H1 (cell line): ENCODE measurements at regions not wholly inside any gene's neighbourhood (a gene's known extent, or its start where the extent isn't known, plus 50 kb on each side); places are given as distances from the start of the nearest gene placed in this dataset.

Experiments
- ATF3 ChIP-seq: IDR thresholded peaks from 2 replicates; pipeline ENCODE4 v1.6.1; 2011; ENCODE audit warnings: low read depth, mild to moderate bottlenecking, low read length; ENCODE audit not compliant: insufficient read depth
- BACH1 ChIP-seq: IDR thresholded peaks from 2 replicates; pipeline ENCODE4 v1.6.1; 2012; ENCODE audit warnings: low read length, improper control_type of control experiment
- BCL11A ChIP-seq, 2 experiments: IDR thresholded peaks; one replicate each; pipeline ENCODE4 v1.6.1; 2011; ENCODE audit warnings: low read depth in 2 of 2, low read length in 2 of 2, mild to moderate bottlenecking in 2 of 2
- CBX5 ChIP-seq: fragments of 300-800, 300-1000 bp; sonication (generic); IDR thresholded peaks from 2 replicates; pipeline ENCODE4 v1.7.1; 2016; ENCODE audit warnings: antibody characterized with exemption, low read length, low read depth
- E2F6 ChIP-seq: IDR thresholded peaks from 2 replicates; pipeline ENCODE4 v1.6.1; 2012; ENCODE audit warnings: inconsistent platforms
- EGR1 ChIP-seq: IDR thresholded peaks from 2 replicates; pipeline ENCODE4 v1.6.1; 2011; ENCODE audit warnings: low read depth, low read length, borderline replicate concordance
- POLR2AphosphoS5 ChIP-seq: IDR thresholded peaks from 2 replicates; pipeline ENCODE4 v1.6.1; 2011; ENCODE audit warnings: low read depth, low read length
- SIN3A ChIP-seq, 2 experiments: IDR thresholded peaks in 1 of 2; conservative IDR thresholded peaks in 1 of 2; 2 replicates each; pipeline ENCODE4 v1.6.1; 2011 to 2012; ENCODE audit warnings: low read length in 2 of 2, improper control_type of control experiment in 1 of 2, low read depth in 1 of 2, mild to moderate bottlenecking in 1 of 2
- SRF ChIP-seq: IDR thresholded peaks from 2 replicates; pipeline ENCODE4 v1.6.1; 2011; ENCODE audit warnings: mild to moderate bottlenecking, low read depth, low read length, moderate library complexity
- YY1 ChIP-seq: IDR thresholded peaks from 2 replicates; pipeline ENCODE4 v1.6.1; 2011; ENCODE audit warnings: low read depth, mild to moderate bottlenecking, low read length
- TF ChIP-seq, protein P1 (sequence below): fragments of 300-600 bp; sonication (generic); IDR thresholded peaks from 2 replicates; pipeline ENCODE4 v1.7.1; 2012; ENCODE audit warnings: low read length, moderate library complexity, mild to moderate bottlenecking, inconsistent platforms; ENCODE audit not compliant: insufficient replicate concordance

GRCh38 chr11:26843539-26843938 lies 121.7 kb upstream of the SLC5A12 start (continued):
- TF ChIP-seq, protein P1, sequence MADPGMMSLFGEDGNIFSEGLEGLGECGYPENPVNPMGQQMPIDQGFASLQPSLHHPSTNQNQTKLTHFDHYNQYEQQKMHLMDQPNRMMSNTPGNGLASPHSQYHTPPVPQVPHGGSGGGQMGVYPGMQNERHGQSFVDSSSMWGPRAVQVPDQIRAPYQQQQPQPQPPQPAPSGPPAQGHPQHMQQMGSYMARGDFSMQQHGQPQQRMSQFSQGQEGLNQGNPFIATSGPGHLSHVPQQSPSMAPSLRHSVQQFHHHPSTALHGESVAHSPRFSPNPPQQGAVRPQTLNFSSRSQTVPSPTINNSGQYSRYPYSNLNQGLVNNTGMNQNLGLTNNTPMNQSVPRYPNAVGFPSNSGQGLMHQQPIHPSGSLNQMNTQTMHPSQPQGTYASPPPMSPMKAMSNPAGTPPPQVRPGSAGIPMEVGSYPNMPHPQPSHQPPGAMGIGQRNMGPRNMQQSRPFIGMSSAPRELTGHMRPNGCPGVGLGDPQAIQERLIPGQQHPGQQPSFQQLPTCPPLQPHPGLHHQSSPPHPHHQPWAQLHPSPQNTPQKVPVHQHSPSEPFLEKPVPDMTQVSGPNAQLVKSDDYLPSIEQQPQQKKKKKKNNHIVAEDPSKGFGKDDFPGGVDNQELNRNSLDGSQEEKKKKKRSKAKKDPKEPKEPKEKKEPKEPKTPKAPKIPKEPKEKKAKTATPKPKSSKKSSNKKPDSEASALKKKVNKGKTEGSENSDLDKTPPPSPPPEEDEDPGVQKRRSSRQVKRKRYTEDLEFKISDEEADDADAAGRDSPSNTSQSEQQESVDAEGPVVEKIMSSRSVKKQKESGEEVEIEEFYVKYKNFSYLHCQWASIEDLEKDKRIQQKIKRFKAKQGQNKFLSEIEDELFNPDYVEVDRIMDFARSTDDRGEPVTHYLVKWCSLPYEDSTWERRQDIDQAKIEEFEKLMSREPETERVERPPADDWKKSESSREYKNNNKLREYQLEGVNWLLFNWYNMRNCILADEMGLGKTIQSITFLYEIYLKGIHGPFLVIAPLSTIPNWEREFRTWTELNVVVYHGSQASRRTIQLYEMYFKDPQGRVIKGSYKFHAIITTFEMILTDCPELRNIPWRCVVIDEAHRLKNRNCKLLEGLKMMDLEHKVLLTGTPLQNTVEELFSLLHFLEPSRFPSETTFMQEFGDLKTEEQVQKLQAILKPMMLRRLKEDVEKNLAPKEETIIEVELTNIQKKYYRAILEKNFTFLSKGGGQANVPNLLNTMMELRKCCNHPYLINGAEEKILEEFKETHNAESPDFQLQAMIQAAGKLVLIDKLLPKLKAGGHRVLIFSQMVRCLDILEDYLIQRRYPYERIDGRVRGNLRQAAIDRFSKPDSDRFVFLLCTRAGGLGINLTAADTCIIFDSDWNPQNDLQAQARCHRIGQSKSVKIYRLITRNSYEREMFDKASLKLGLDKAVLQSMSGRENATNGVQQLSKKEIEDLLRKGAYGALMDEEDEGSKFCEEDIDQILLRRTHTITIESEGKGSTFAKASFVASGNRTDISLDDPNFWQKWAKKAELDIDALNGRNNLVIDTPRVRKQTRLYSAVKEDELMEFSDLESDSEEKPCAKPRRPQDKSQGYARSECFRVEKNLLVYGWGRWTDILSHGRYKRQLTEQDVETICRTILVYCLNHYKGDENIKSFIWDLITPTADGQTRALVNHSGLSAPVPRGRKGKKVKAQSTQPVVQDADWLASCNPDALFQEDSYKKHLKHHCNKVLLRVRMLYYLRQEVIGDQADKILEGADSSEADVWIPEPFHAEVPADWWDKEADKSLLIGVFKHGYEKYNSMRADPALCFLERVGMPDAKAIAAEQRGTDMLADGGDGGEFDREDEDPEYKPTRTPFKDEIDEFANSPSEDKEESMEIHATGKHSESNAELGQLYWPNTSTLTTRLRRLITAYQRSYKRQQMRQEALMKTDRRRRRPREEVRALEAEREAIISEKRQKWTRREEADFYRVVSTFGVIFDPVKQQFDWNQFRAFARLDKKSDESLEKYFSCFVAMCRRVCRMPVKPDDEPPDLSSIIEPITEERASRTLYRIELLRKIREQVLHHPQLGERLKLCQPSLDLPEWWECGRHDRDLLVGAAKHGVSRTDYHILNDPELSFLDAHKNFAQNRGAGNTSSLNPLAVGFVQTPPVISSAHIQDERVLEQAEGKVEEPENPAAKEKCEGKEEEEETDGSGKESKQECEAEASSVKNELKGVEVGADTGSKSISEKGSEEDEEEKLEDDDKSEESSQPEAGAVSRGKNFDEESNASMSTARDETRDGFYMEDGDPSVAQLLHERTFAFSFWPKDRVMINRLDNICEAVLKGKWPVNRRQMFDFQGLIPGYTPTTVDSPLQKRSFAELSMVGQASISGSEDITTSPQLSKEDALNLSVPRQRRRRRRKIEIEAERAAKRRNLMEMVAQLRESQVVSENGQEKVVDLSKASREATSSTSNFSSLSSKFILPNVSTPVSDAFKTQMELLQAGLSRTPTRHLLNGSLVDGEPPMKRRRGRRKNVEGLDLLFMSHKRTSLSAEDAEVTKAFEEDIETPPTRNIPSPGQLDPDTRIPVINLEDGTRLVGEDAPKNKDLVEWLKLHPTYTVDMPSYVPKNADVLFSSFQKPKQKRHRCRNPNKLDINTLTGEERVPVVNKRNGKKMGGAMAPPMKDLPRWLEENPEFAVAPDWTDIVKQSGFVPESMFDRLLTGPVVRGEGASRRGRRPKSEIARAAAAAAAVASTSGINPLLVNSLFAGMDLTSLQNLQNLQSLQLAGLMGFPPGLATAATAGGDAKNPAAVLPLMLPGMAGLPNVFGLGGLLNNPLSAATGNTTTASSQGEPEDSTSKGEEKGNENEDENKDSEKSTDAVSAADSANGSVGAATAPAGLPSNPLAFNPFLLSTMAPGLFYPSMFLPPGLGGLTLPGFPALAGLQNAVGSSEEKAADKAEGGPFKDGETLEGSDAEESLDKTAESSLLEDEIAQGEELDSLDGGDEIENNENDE, result no peak
- TF ChIP-seq BACH1 (no peak), SIN3A (conservative IDR thresholded peaks at IDR 0.05 in 1 of 2, IDR thresholded peaks at IDR 0.05 in 1 of 2; ENCODE audit: low read depth in 1 of 2, low read length in 2 of 2) (no peak), ATF3 (no peak), POLR2AphosphoS5 (no peak), EGR1 (no peak), E2F6 (no peak), SRF (no peak), CBX5 (no peak), BCL11A (IDR thresholded peaks at IDR 0.05; ENCODE audit: low read depth in 2 of 2, low read length in 2 of 2) (no peak), YY1 (no peak)
